Kidney epithelial cell (primary cell): ENCODE measurements at regions not wholly inside any gene's neighbourhood (a gene's known extent, or its start where the extent isn't known, plus 50 kb on each side); places are given as distances from the start of the nearest gene placed in this dataset.

Experiments used
- DNase-seq: peaks from one replicate; pipeline ENCODE4 v3.0.0-alpha.2; 2010; ENCODE audit warnings: low read depth
- H3K27me3 ChIP-seq: 2 replicates; pipeline ENCODE4 v1.6.0; 2011; ENCODE audit warnings: low read length; ENCODE audit not compliant: control insufficient read depth, insufficient read depth
- H3K36me3 ChIP-seq: 2 replicates; pipeline ENCODE4 v1.5.1; 2011; ENCODE audit warnings: low read length; ENCODE audit not compliant: control insufficient read depth, insufficient read depth
- H3K4me3 ChIP-seq: 2 replicates; pipeline ENCODE4 v1.5.1; 2011; ENCODE audit warnings: low read depth, mild to moderate bottlenecking, control low read depth, low read length
- TF ChIP-seq, protein P1 (sequence below): IDR thresholded peaks from 2 replicates; pipeline ENCODE4 v1.5.1; 2011; ENCODE audit warnings: mild to moderate bottlenecking, moderate library complexity, low read length, control low read depth, inconsistent platforms; ENCODE audit not compliant: insufficient read depth, poor library complexity, severe bottlenecking

DNA sequence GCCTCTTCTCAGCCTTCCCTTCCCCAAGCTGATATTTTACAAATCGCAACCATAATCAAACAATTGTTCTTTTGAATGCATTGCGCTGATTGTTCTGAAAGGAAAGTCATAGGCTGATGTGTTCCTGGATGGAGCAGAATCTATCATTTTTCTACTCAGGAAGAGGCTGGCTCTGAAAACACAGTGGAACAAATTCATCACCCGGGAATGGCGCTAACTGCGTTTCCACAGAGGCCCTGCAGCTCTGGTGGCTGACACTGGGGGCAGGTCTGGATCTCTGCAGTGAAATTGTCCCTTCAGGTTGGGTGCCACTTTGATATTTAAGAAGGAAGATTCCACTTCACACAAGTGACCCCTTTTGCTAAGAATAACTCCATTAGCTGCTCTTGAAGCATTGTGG is 1060.8 kb downstream of the UQCRFS1 start:
- TF ChIP-seq, protein P1, sequence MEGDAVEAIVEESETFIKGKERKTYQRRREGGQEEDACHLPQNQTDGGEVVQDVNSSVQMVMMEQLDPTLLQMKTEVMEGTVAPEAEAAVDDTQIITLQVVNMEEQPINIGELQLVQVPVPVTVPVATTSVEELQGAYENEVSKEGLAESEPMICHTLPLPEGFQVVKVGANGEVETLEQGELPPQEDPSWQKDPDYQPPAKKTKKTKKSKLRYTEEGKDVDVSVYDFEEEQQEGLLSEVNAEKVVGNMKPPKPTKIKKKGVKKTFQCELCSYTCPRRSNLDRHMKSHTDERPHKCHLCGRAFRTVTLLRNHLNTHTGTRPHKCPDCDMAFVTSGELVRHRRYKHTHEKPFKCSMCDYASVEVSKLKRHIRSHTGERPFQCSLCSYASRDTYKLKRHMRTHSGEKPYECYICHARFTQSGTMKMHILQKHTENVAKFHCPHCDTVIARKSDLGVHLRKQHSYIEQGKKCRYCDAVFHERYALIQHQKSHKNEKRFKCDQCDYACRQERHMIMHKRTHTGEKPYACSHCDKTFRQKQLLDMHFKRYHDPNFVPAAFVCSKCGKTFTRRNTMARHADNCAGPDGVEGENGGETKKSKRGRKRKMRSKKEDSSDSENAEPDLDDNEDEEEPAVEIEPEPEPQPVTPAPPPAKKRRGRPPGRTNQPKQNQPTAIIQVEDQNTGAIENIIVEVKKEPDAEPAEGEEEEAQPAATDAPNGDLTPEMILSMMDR: no peak

DNA sequence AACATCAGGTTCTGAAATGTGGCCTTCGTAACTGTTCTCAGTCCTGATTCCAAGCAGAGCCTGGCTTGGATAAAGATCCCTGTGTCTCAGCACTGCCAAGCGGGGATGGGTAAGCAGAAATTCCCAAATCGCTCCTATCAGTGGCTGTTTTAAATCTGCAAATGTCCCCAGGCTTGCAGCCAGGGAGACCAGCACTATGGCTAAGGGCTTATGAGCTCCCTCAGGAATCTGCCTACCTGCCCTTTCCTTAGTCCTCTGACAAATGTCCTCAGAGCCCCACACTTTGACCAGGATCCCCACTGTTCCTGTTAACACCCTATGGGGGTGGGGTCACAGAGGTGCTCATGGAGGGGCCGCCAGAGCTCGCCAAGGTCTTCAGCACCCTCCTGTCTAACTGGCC is 1062.8 kb downstream of the UQCRFS1 start:
- Histone ChIP-seq H3K4me3 (no peak overlapping the region), H3K27me3 (no peaks in the 10 kb centered on the region), H3K36me3 (no peaks in the 10 kb centered on the region)
- TF ChIP-seq, protein P1: no peak
- no peak for DNase-seq

More for the DNA sequence above, 1060.8 kb downstream of the UQCRFS1 start:
- H3K36me3 ChIP-seq: no peaks in the 10 kb centered on the region
- no peak for DNase-seq
- no peaks in the 10 kb centered on the region for H3K27me3 ChIP-seq
- no peak overlapping the region for H3K4me3 ChIP-seq

DNA sequence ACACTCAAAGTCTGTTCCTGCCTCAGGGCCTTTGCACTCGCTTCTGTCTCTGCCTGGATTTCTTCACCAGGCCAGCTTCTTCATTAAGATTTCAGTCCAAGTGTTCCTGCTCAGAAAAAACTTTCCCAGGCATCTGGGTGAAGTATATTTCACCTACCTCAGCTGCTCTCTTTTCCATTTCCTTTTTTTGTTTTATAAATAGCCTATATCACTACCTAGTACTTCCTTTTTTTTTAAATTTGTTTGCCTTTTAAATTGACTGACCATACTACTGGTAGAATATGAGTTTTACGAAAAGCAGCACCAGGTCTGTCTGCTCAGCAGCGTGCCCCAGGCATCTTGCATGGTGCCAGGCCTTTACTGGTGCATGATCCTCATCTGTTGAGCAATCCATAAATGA is 1064.4 kb downstream of the UQCRFS1 start:
- no peak overlapping the region for H3K4me3 ChIP-seq
- TF ChIP-seq, protein P1: no peak
- no peaks in the 10 kb centered on the region for H3K36me3 ChIP-seq
- H3K27me3 ChIP-seq: no peaks in the 10 kb centered on the region
- no peak for DNase-seq

DNA sequence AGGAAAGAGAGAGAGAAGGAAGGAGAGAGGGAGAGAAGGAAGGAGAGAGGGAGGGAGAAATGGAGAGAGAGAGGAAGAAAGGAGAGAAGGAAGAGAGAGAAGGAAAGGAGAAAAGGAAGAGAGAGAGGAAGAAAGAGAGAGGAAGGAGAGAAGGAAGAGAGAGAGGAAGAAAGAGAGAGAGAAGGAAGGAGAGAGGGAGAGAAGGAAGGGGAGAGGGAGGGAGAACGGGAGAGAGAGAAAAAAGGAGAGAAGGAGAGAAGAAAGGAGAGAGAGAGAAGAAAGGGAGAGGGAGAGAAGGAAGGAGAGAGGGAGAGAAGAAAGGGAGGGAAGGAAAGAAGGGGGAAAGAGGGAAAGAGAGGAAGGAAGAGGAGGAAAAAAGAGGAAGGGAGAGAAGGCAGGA is 1070.7 kb downstream of the UQCRFS1 start:
- no peak for DNase-seq
- TF ChIP-seq, protein P1: no peak
- no peaks in the 10 kb centered on the region for H3K36me3 ChIP-seq
- no peaks in the 10 kb centered on the region for H3K27me3 ChIP-seq
- H3K4me3 ChIP-seq: no peak overlapping the region

DNA sequence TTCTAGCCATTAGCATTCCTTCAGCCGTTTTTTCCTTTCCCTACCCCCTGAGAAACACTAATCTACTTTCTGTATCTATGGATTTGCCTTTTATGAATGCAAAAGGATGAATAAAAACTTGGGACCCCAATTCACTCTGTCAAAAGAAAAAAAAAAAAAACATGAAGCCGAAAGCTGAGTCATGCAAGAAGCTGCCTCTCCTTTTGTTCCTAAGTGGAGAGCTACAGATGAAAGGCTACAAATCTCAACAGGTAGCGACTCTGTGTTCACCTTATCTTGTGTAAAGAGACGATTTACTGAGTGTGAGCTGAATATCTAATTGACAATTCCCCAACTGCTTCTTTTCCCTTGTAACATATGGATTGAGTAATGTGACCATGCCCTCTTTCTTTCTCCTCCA is 1072.8 kb downstream of the UQCRFS1 start:
- Histone ChIP-seq H3K36me3 (no peaks in the 10 kb centered on the region), H3K27me3 (no peaks in the 10 kb centered on the region), H3K4me3 (no peak overlapping the region)
- no peak for DNase-seq
- TF ChIP-seq, protein P1: no peak

DNA sequence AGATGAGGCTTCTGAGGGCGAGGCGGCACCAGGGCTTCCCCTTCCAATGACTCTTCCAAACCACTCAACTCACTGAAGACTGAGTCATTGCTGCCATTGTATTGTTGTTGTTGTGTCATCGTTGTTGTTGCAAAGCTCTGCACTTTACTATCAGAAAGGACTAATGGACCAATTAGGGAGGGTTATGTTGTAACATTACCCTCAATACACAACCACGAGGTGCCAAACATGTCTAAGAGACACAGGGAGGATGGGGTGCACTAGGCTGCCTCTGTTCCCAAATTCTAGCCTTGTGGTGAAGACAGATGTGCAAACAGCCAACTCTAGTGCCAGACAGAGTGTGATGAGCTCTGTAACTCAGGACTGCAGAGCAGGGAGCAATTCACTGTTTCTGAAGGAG is 1075.2 kb downstream of the UQCRFS1 start:
- no peaks in the 10 kb centered on the region for H3K27me3 ChIP-seq
- TF ChIP-seq, protein P1: no peak
- H3K36me3 ChIP-seq: no peaks in the 10 kb centered on the region
- H3K4me3 ChIP-seq: no peak overlapping the region
- DNase-seq: no peak
